Activated naive CD8-positive, alpha-beta T cell treated with anti-CD3 and anti-CD28 coated beads, Interleukin-2, amount 10 ng/mL, durations not matched to agents 7 days and 5 days (primary cell): ENCODE measurements at regions not wholly inside any gene's neighbourhood (a gene's known extent, or its start where the extent isn't known, plus 50 kb on each side); places are given as distances from the start of the nearest gene placed in this dataset.

ENCODE experiments used
- ATAC-seq: fragments of 150-1000 bp; cut with Tn5 transposase; one replicate; pipeline ENCODE4 v1.10.0; 2021; ENCODE audit warnings: low read depth, moderate library complexity
- POLR2A ChIA-PET: fragments of 350-600 bp; sonication (Branson Sonifier 250); formaldehyde crosslinking; loops from one replicate; lab custom pipeline; 2021; ENCODE audit warnings: antibody characterized with exemption; lab: Charles Lee
- DNase-seq: peaks from one replicate; pipeline ENCODE4 v3.0.0; 2021
- H3K27ac Mint-ChIP-seq: one replicate; pipeline ENCODE4 v1.8.0; 2022; ENCODE audit warnings: mild to moderate bottlenecking, mixed read lengths
- H3K27me3 Mint-ChIP-seq: one replicate; pipeline ENCODE4 v1.8.0; 2022; ENCODE audit warnings: mild to moderate bottlenecking, moderate library complexity, mixed read lengths
- H3K36me3 Mint-ChIP-seq: one replicate; pipeline ENCODE4 v1.8.0; 2021; ENCODE audit warnings: mild to moderate bottlenecking, mixed read lengths
- H3K4me1 Mint-ChIP-seq: one replicate; pipeline ENCODE4 v1.8.0; 2021; ENCODE audit warnings: mixed read lengths
- H3K4me3 Mint-ChIP-seq: one replicate; pipeline ENCODE4 v1.8.0; 2022; ENCODE audit warnings: mild to moderate bottlenecking, moderate library complexity, mixed read lengths
- H3K9me3 Mint-ChIP-seq: one replicate; pipeline ENCODE4 v1.8.0; 2021; ENCODE audit warnings: mixed read lengths

GRCh38 chr2:120580709-120581108, 155.0 kb upstream of the GLI2 start:
- Mint-ChIP-seq H3K9me3 (peaks cover 1% of the 10 kb centered on the region), H3K4me1 (no peaks in the 10 kb centered on the region), H3K27ac (no peak overlapping the region), H3K27me3 (peaks cover 37% of the 10 kb centered on the region), H3K36me3 (no peaks in the 10 kb centered on the region), H3K4me3 (no peak overlapping the region)
- no peak for DNase-seq
- POLR2A ChIA-PET: no interaction called here
- no peak for ATAC-seq

DNA sequence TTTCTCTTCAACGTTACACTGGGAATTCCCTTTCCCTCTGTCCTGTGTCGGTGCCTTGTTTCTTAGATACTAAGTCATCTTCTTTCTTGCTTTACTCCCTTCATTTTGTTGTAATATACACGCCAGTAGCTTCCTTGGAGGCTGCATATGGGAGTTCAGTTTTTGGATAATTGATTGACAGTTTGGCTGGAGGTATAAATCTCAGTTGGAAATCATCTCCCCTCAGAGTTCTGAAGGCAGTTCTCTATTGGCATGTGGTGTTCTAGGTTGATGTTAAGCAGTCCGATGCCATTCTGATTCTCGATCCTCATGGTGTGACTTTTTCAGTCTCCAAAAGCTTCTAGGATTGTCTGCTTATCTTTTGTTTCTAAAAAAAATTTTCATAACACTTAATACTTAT, 152.5 kb upstream of the GLI2 start:
- peaks cover 1% of the 10 kb centered on the region for H3K9me3 Mint-ChIP-seq
- H3K4me3 Mint-ChIP-seq: no peak overlapping the region
- H3K27me3 Mint-ChIP-seq: peaks cover 42% of the 10 kb centered on the region
- DNase-seq (no peak), ATAC-seq (no peak)
- peaks cover 2% of the 10 kb centered on the region for H3K36me3 Mint-ChIP-seq
- POLR2A ChIA-PET: no interaction called here
- H3K27ac Mint-ChIP-seq: no peak overlapping the region
- H3K4me1 Mint-ChIP-seq: peaks cover 3% of the 10 kb centered on the region

DNA sequence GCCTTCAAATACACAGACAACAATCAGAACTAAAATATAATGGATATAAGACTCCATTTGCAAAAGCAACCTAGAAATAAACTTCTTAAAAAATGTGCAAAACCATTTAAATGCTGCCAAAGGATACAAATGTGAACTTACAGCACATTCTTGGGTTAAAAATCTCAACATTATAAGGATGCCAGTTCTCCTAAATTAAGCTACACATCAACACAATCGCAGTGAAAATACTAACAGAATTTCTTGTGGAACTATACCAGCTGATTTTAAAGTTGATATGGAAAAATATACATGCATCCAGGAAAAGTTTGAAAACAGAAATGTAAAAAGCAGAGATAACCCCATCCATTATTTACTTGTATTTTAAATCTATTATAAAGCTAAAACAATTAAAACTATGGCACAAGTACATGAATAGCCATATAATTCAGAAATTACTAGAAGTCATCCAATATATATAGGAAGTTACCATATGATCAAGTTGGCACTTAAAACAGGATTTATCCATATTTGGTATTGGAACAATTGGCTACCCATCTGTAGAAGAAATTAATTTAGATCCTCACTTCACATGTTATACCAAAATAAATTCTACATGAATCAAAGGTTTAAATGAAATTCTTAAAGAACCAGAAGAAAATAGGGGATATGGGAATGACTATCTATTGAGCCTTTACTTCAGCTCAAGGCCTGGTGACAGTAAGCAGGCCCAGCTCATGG, 151.7 kb upstream of the GLI2 start:
- peaks cover 3% of the 10 kb centered on the region for H3K4me1 Mint-ChIP-seq
- no peak overlapping the region for H3K4me3 Mint-ChIP-seq
- no peak overlapping the region for H3K27ac Mint-ChIP-seq
- H3K27me3 Mint-ChIP-seq: peaks cover 50% of the 10 kb centered on the region
- ATAC-seq: no peak
- DNase-seq: no peak
- H3K9me3 Mint-ChIP-seq: peaks cover 1% of the 10 kb centered on the region
- POLR2A ChIA-PET: no interaction called here
- H3K36me3 Mint-ChIP-seq: peaks cover 2% of the 10 kb centered on the region

DNA sequence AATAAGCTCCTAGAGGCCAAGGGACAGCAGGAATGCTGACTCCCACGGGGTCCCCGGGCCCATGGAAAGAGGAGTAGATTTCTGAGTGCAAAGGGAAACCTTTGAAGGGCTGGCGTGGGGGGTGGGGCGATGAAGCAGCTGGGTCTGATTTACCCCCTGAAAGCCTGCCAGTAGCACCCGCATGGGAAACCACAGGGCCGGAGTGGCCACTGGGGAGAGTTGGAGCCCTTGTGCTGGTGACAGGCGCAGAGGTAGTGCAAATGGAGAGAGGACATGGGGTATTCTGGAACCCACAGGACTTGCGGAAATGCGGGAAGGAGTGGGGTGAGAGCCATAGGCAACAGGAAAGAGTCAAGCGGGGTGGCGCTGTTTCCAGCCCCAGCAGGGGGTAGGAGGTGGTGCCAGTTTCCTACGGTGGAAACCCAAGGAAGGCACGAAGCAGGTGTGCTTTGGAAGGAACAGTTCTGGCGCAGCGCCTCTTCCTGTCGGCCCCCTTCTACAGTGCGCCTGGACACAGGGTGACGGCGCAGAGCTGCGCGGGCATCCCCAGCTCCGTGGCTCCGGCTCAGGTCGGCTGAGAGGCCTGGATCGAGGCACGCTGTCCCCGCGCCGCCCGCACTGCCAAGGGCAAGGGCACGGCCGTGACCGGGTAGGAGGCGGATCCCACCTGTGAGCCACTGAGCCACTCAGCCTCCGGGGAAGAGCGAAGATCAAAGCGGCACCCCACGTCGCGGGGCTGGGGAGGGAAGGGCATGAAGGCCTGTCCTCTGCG, 149.0 kb upstream of the GLI2 start:
- ATAC-seq: no peak
- POLR2A ChIA-PET: no interaction called here
- Mint-ChIP-seq H3K27me3 (peaks cover 51% of the 10 kb centered on the region), H3K4me1 (peaks cover 3% of the 10 kb centered on the region), H3K27ac (no peak overlapping the region), H3K9me3 (peaks cover 1% of the 10 kb centered on the region), H3K4me3 (no peak overlapping the region), H3K36me3 (peaks cover 2% of the 10 kb centered on the region)
- no peak for DNase-seq

DNA sequence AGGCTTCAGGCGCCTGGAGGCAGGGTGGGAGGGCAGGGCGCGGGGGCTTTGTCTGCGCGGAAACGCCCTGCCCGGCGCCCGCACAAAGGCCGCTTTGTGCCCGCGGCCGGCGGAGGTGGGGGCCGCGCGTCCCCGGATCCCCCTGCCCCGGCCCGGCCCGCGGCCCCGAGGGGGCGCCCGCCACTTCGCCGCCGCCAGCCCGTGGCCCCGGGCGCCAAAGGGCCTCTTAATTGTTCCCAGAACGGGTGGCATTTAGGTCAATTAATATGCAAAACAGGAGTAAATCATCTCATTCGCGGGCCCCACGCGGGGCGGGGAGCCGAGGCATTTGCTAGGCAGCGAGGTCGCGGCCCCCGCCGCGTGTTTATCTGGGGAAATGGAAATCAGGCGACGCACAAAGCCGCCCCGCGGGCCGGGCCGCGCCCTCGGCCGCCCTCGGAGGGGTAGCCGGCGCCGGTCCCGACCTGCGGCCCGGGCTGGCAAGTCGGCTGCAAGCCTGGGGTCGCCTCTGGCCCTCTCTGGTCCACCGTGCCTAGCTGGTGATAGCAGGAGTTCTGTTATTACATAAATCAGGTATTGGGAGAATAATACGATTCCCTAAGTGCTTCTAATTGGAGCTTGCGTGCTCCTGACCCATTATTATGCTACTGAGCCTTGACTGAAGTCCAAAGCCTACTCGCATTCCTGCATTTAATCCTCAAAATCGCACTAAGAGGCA, 148.2 kb upstream of the GLI2 start:
- peaks cover 1% of the 10 kb centered on the region for H3K9me3 Mint-ChIP-seq

DNA sequence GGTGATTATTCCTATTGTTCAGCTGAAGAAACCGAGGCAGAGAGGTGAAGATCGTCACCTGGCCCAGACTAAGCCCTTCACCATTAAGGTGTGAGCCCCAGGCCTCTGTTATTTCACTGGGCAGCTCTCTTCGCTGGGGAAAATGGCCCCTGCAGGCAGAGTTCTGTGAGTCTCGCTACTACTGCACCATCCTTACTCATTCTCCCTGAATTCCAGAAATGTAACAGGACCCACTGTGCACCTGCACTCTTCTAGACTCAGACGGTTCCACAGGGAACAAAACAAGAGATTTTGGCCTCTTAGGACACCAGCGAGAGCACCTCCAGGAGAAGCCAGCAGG, 147.7 kb upstream of the GLI2 start:
- POLR2A ChIA-PET: no interaction called here
- peaks cover 1% of the 10 kb centered on the region for H3K9me3 Mint-ChIP-seq
- no peak for DNase-seq
- peaks cover 2% of the 10 kb centered on the region for H3K36me3 Mint-ChIP-seq
- peaks cover 3% of the 10 kb centered on the region for H3K4me1 Mint-ChIP-seq
- H3K27ac Mint-ChIP-seq: no peak overlapping the region
- H3K27me3 Mint-ChIP-seq: peaks cover 56% of the 10 kb centered on the region
- no peak for ATAC-seq
- no peak overlapping the region for H3K4me3 Mint-ChIP-seq

More for the DNA sequence above, 148.2 kb upstream of the GLI2 start:
- POLR2A ChIA-PET: no interaction called here
- Mint-ChIP-seq H3K4me1 (peaks cover 3% of the 10 kb centered on the region), H3K27me3 (peaks cover 56% of the 10 kb centered on the region), H3K36me3 (peaks cover 2% of the 10 kb centered on the region), H3K27ac (no peak overlapping the region), H3K4me3 (no peak overlapping the region)
- ATAC-seq (no peak), DNase-seq (no peak)

DNA sequence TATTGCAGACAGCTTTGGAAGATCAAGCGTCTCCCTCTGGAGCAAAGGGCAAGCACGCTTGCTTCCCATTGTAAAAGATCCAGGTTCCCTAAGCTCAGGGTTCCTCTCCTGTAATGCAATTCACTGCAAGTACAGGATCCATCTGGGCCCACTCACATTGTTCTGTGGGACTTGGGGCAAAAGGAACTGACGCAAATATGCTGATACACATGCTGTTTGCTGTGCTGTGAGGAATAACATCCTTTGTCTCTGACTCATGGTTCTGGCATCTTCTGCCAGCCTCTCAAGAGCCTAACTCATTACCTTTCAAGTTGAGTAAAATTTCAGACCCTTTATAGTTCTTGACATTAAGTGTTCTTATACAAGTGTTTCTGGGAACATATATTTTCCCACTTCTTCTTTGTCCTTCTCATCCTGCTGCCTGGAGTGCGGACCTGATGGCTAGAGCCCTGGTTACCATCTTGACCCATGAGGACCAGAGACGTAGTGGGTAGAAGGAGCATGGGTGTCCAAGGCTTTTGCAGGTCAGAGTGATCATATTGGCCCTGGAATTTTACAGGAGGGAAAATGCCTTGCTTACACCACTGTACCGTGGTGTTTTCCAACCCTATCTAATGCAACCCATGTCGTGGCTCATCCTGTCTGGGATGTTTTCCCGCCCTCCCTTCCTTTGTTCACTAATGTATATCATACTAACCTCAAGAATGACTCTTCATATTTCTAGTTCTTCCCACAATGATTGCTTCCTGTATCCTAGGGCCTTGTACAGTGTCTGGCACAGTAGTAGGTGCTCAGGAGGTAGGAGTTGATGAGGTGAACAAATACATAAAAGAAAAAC, 145.7 kb upstream of the GLI2 start:
- Mint-ChIP-seq H3K9me3 (peaks cover 1% of the 10 kb centered on the region), H3K36me3 (peaks cover 2% of the 10 kb centered on the region), H3K27ac (no peak overlapping the region), H3K4me3 (no peak overlapping the region), H3K4me1 (peaks cover 3% of the 10 kb centered on the region), H3K27me3 (peaks cover 50% of the 10 kb centered on the region)
- POLR2A ChIA-PET: no interaction called here
- no peak for ATAC-seq
- no peak for DNase-seq

DNA sequence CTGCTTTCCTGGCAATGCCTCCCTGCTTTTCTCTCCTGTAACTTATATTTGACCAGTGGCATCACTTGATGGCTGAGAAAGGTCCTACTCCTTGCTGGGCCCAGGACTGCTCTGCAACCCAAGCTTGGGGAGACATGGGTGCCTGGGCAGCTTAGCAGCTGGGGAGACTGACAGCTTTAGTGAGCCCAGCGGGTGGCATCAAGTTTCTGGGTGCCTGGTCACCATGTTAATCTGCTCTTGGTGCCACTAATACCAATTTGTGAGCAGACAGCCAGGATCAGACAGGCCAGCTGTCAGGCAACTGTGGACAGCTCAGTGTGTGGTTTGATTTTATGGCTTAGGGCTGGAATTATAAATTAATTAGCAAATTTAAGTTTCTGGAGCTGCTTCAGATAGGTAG, 144.8 kb upstream of the GLI2 start:
- no peak overlapping the region for H3K27ac Mint-ChIP-seq
- DNase-seq (no peak), ATAC-seq (no peak)
- no peaks in the 10 kb centered on the region for H3K9me3 Mint-ChIP-seq
- no peak overlapping the region for H3K4me3 Mint-ChIP-seq
- H3K36me3 Mint-ChIP-seq: peaks cover 2% of the 10 kb centered on the region
- POLR2A ChIA-PET: no interaction called here
- peaks cover 3% of the 10 kb centered on the region for H3K4me1 Mint-ChIP-seq
- H3K27me3 Mint-ChIP-seq: peaks cover 42% of the 10 kb centered on the region

DNA sequence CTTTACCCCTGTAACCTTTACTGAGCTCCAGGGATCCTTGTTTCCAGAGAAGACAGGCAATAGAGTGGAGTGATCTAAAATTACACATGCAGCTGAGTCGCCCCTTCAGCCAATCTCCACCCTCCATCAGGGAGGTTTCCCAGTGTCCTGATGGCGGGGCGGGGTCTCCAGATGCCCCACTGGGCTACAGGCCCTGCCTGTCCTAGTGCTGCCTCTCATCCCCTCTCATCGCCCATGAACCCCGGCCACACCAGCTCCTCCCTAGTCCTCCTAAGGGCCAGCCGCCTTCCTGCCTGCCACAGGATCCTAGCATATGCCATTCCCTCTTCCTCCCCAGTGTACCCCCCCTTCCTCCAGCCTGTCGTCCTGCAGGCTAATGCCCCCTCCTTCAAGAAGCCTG, 144.1 kb upstream of the GLI2 start:
- peaks cover 1% of the 10 kb centered on the region for H3K4me1 Mint-ChIP-seq
- H3K9me3 Mint-ChIP-seq: no peaks in the 10 kb centered on the region
- H3K36me3 Mint-ChIP-seq: peaks cover 1% of the 10 kb centered on the region
- ATAC-seq (no peak), DNase-seq (no peak)
- no peak overlapping the region for H3K27ac Mint-ChIP-seq
- H3K4me3 Mint-ChIP-seq: no peak overlapping the region
- H3K27me3 Mint-ChIP-seq: peaks cover 36% of the 10 kb centered on the region
- POLR2A ChIA-PET: no interaction called here

DNA sequence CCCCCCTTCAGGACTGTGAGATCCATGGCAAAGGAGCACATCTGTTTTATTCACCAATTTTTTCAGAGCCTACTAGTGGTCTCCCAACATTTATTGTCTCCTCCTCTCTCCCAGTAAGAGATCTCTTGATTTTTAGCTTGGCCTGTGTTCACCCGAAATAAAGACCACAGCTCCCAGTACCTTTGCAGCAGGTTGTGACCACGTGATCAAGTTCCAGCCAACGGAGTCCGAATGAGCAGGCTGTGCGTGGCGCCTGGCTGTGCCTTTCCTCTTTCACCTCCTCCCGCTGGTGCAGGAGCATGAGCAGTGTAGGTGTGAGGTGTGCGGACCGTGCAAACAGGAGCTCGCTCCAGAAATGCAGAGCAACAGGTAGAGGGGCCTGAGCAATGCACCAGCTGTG, 143.6 kb upstream of the GLI2 start:
- H3K9me3 Mint-ChIP-seq: no peaks in the 10 kb centered on the region
- DNase-seq: no peak
- POLR2A ChIA-PET: no interaction called here
- no peak for ATAC-seq
- no peak overlapping the region for H3K27ac Mint-ChIP-seq
- H3K4me1 Mint-ChIP-seq: no peaks in the 10 kb centered on the region
- H3K27me3 Mint-ChIP-seq: peaks cover 31% of the 10 kb centered on the region
- H3K36me3 Mint-ChIP-seq: no peaks in the 10 kb centered on the region
- no peak overlapping the region for H3K4me3 Mint-ChIP-seq

DNA sequence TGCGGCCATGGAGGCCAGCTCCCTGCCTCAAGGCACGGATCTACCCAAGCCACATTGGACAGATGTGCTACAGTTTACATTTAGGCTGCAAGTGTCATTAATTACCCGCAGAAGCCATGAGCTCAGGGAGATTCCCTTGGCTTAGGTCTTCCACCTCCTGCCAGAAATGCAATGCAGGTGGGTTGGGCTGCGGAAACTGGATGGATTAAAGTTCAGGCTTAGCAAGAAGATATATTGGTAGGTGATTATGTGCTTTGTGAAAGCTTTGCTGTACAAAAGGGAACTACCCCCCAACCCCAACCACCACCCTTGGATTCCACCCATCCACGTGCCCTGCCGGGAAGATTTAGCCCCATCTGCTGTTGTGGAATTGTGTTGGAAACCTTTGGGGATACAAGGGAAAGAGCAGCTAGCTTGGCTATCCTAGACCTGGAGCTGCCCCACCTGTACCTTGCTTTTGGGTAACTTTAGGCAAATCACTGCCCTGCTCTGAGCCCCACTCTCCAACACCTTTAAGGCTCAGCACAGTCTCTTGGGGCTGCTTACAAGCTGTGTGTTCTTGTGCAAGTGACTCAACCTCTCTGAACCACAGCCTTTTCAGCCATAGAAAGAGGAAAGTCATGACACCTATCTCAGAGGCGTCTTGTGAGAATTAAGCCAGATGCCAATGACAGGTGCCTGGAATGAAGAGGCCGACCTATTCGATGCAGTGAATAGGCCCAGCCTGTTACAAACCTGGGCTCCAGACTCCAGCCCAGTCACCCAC, 141.6 kb upstream of the GLI2 start:
- H3K9me3 Mint-ChIP-seq: no peaks in the 10 kb centered on the region
- no peaks in the 10 kb centered on the region for H3K36me3 Mint-ChIP-seq
- H3K27ac Mint-ChIP-seq: no peak overlapping the region
- DNase-seq (no peak), ATAC-seq (no peak)
- peaks cover 16% of the 10 kb centered on the region for H3K27me3 Mint-ChIP-seq
- H3K4me3 Mint-ChIP-seq: no peak overlapping the region
- H3K4me1 Mint-ChIP-seq: no peaks in the 10 kb centered on the region
- POLR2A ChIA-PET: no interaction called here

DNA sequence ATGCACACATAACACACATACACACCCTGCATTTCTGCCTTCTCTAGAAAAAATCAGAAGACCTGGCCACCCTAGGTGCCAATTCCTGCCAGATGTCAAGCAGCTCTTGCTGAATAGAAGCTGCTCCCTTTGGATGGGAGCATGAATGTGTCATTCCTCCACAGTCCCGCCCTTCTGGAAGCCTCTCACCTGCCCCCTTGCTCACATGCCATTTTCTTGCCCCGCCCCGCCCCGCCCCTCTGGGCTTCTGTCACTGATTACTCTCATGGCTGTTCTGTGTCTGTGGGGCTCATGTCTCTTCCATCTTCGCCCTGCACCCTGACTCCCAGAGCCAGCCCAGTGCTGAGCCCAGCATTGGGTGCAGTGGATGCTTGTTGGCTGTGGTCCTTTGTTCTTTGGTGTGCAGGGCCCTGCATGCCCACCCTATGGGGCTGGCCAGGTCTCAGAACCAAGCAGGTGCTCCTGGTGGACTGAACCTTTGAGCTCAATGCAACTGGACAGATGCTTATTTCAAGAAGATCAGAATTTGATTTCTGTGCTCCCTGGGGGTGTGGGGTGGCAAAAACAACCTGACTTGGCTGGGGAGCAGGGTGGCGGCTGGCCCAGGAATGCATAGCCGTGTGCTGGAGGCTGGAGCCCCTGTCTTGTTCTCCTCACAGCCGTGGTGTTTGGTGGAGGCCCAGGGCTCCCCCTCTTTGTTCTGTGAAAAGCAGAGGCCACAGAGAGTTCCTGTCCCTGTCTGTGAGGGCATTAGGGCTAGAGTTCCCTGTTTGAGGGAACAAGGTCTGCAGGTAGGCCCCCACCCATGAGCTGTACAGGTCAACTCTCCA, 140.6 kb upstream of the GLI2 start:
- peaks cover 11% of the 10 kb centered on the region for H3K27me3 Mint-ChIP-seq
- ATAC-seq (no peak), DNase-seq (no peak)
- no peaks in the 10 kb centered on the region for H3K4me1 Mint-ChIP-seq
- H3K9me3 Mint-ChIP-seq: no peaks in the 10 kb centered on the region
- no peak overlapping the region for H3K27ac Mint-ChIP-seq
- no peak overlapping the region for H3K4me3 Mint-ChIP-seq
- POLR2A ChIA-PET: no interaction called here
- no peaks in the 10 kb centered on the region for H3K36me3 Mint-ChIP-seq
